HCT116 (cell line): ENCODE measurements at regions not wholly inside any gene's neighbourhood (a gene's known extent, or its start where the extent isn't known, plus 50 kb on each side); places are given as distances from the start of the nearest gene placed in this dataset.

Experiments used
- ATAC-seq: fragments of 200-7000 bp; cut with Tn5 transposase; 2 replicates; pipeline ENCODE4 v1.9.1; 2020; ENCODE audit warnings: mild to moderate bottlenecking, moderate library complexity
- BruUV-seq: library from RNA; stranded (reverse); fragments of 400-500 nt; replicated peaks from 2 replicates; lab custom pipeline; 2021; lab: Mats Ljungman, UMichigan
- CTCF ChIA-PET: fragments of 300-600 bp; sonication (Branson Sonifier 250); formaldehyde crosslinking; loops from one replicate; lab custom pipeline; 2021; ENCODE audit warnings: antibody characterized with exemption; lab: Charles Lee
- POLR2A ChIA-PET: fragments of 300-600, 350-600 bp; sonication (Branson Sonifier 250); formaldehyde crosslinking; loops from one replicate; lab custom pipeline; 2021; ENCODE audit warnings: antibody characterized with exemption; lab: Charles Lee
- RAD21 ChIA-PET, 2 experiments: fragments of 300-600 bp; sonication (Branson Sonifier 250); formaldehyde crosslinking; loops; one replicate each; lab custom pipeline; 2023; ENCODE audit warnings: low total read pairs in 2 of 2; ENCODE audit not compliant: uncharacterized antibody in 2 of 2, unreplicated experiment in 2 of 2, low non-redundant PET in 1 of 2; lab: Charles Lee
- DNase-seq: peaks from one replicate; pipeline ENCODE4 v3.0.0-alpha.2; 2010; ENCODE audit warnings: low read depth, low spot score
- H2AFZ ChIP-seq: fragments of 200-600 bp; shearing (Covaris generic), sonication (generic); 2 replicates; pipeline ENCODE4 v1.6.1; 2017; ENCODE audit warnings: low read depth, mixed run types, mixed read lengths, antibody characterized with exemption, low read length; ENCODE audit not compliant: poor library complexity, severe bottlenecking
- H3K27ac ChIP-seq: 2 replicates; pipeline ENCODE4 v1.5.1; 2012; ENCODE audit warnings: low read depth, low read length
- H3K27me3 ChIP-seq: fragments of 200-600 bp; sonication (generic); 2 replicates; pipeline ENCODE4 v1.6.1; 2016; ENCODE audit warnings: mixed run types, low read length, mixed read lengths; ENCODE audit not compliant: insufficient read depth
- H3K36me3 ChIP-seq, 2 experiments: fragments of 200-500 bp in 1 of 2; fragments of 200-600 bp in 1 of 2; sonication (Bioruptor generic) in 1 of 2; sonication (generic) in 1 of 2; 2 replicates each; pipeline versions ENCODE4 v1.5.1 to v1.6.1; 2014 to 2016; ENCODE audit warnings: low read length in 2 of 2, inconsistent platforms in 1 of 2, mixed read lengths in 1 of 2, mixed run types in 1 of 2; ENCODE audit not compliant: insufficient read depth in 2 of 2, control insufficient read depth in 1 of 2
- H3K4me1 ChIP-seq, 2 experiments: fragments of 200-600 bp in 1 of 2; sonication (generic) in 1 of 2; 2 replicates each; pipeline versions ENCODE4 v1.5.1 to v1.6.1; 2012 to 2017; ENCODE audit warnings: low read length in 2 of 2, inconsistent platforms in 1 of 2, mild to moderate bottlenecking in 1 of 2, mixed read lengths in 1 of 2, mixed run types in 1 of 2, moderate library complexity in 1 of 2; ENCODE audit not compliant: insufficient read depth in 2 of 2, control insufficient read depth in 1 of 2
- H3K4me2 ChIP-seq: fragments of 200-600 bp; sonication (generic); 2 replicates; pipeline ENCODE4 v1.6.1; 2017; ENCODE audit warnings: mixed run types, low read length, mixed read lengths
- H3K4me3 ChIP-seq, 2 experiments: fragments of 200-600 bp in 1 of 2; sonication (generic) in 1 of 2; replicated peaks in 1 of 2; 2 replicates each; pipeline ENCODE4 v1.5.1; 2011 to 2016; ENCODE audit warnings: low read length in 2 of 2, control low read depth in 1 of 2, low read depth in 1 of 2, mild to moderate bottlenecking in 1 of 2, mixed read lengths in 1 of 2, mixed run types in 1 of 2
- H3K79me2 ChIP-seq: fragments of 200-600 bp; sonication (generic); 2 replicates; pipeline ENCODE4 v1.6.1; 2017; ENCODE audit warnings: mild to moderate bottlenecking, mixed run types, low read length, moderate library complexity, mixed read lengths; ENCODE audit not compliant: insufficient read depth
- H3K9ac ChIP-seq: fragments of 200-600 bp; sonication (generic); 2 replicates; pipeline ENCODE4 v1.6.1; 2016; ENCODE audit warnings: low read length, mixed read lengths
- H3K9me2 ChIP-seq: fragments of 200-600 bp; sonication (generic), shearing (Covaris generic); 2 replicates; pipeline ENCODE4 v1.6.1; 2017; ENCODE audit warnings: mixed run types, mild to moderate bottlenecking, moderate library complexity; ENCODE audit not compliant: insufficient read depth
- H3K9me3 ChIP-seq, 2 experiments: fragments of 200-500 bp in 1 of 2; fragments of 200-600 bp in 1 of 2; sonication (Bioruptor generic) in 1 of 2; sonication (generic) in 1 of 2; 2 replicates each; pipeline ENCODE4 v1.6.1; 2014 to 2017; ENCODE audit warnings: low read length in 2 of 2, mixed read lengths in 2 of 2, inconsistent platforms in 1 of 2, low read depth in 1 of 2, mild to moderate bottlenecking in 1 of 2, mixed run types in 1 of 2, moderate library complexity in 1 of 2; ENCODE audit not compliant: control insufficient read depth in 1 of 2, insufficient read depth in 1 of 2
- H4K20me1 ChIP-seq: fragments of 200-600 bp; sonication (generic), shearing (Covaris generic); 2 replicates; pipeline ENCODE4 v1.6.1; 2017; ENCODE audit warnings: mixed run types, mild to moderate bottlenecking, moderate library complexity; ENCODE audit not compliant: insufficient read depth
- FOSL1 ChIP-seq: IDR thresholded peaks from 2 replicates; pipeline ENCODE4 v1.6.1; 2012; ENCODE audit warnings: low read depth
- REST ChIP-seq: IDR thresholded peaks from 2 replicates; pipeline ENCODE4 v1.6.1; 2012; ENCODE audit warnings: low read depth
- ZFX ChIP-seq: fragments of 450-650 bp; IDR thresholded peaks from 2 replicates; pipeline ENCODE4 v1.6.1; 2017
- intact Hi-C: fragments of 100-400 bp; cut with micrococcal nuclease; formaldehyde crosslinking; loops from 2 replicates; pipeline ENCODE4 v1.10.0; 2022

- no peaks in the 10 kb centered on the region for H4K20me1 ChIP-seq
- no peaks in the 10 kb centered on the region for H3K9me3 ChIP-seq
- no peak overlapping the region for H3K9ac ChIP-seq
- POLR2A ChIA-PET: no interaction called here
- H3K79me2 ChIP-seq: no peaks in the 10 kb centered on the region
- H3K27ac ChIP-seq: no peak overlapping the region
- H3K4me3 ChIP-seq: no peak overlapping the region
- RAD21 ChIA-PET: no interaction called here
- CTCF ChIA-PET: no interaction called here
- no peak for ATAC-seq
- H2AFZ ChIP-seq: no peak overlapping the region
- DNase-seq: no peak
- intact Hi-C loops: no loop called here
- peaks cover 3% of the 10 kb centered on the region; the same call in 1 of the 2 replicates for H3K9me2 ChIP-seq
- no peak for TF ChIP-seq REST
- no peak overlapping the region for H3K4me2 ChIP-seq
- H3K4me1 ChIP-seq: no peaks in the 10 kb centered on the region
- H3K27me3 ChIP-seq: no peaks in the 10 kb centered on the region
- no peaks in the 10 kb centered on the region for H3K36me3 ChIP-seq
- BruUV-seq: no TSS peak
These were observed 509.3 kb upstream of the RGS18 start for GRCh38 chr1:191648939-191649338.

DNA sequence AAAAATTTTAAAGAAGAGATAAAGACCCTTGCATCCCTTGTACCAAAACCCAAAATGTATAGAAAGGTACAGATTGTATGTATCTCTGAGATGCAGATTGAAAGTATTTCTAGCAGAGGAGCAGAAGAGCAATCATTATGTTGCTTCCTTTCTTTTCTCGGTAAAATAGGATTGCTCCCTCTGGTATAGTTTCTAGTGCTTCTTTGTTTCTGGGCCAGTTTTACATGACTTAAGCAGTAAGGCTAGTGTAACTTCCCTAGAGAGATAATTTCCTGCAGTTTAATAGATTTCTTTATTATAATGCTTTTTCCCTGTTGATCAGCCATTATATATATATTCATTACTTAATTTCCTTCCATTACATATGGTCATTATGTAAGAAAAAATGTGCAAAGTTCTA, 496.2 kb upstream of the RGS18 start:
- Histone ChIP-seq H3K4me2 (no peak overlapping the region), H3K36me3 (no peaks in the 10 kb centered on the region), H4K20me1 (no peaks in the 10 kb centered on the region), H3K9ac (no peak overlapping the region), H3K4me3 (no peak overlapping the region), H3K9me2 (no peaks in the 10 kb centered on the region), H3K27ac (no peak overlapping the region), H2AFZ (no peak overlapping the region), H3K79me2 (no peaks in the 10 kb centered on the region), H3K4me1 (no peaks in the 10 kb centered on the region), H3K27me3 (no peaks in the 10 kb centered on the region), H3K9me3 (no peaks in the 10 kb centered on the region)
- intact Hi-C loops: no loop called here
- BruUV-seq: no TSS peak
- RAD21 ChIA-PET: no interaction called here
- DNase-seq (no peak), ATAC-seq (no peak)
- POLR2A ChIA-PET: no interaction called here
- TF ChIP-seq FOSL1 (no peak), ZFX (no peak)
- CTCF ChIA-PET: no interaction called here
